ENCODE measurements at regions not wholly inside any gene's neighbourhood (a gene's known extent, or its start where the extent isn't known, plus 50 kb on each side); places are given as distances from the start of the nearest gene placed in this dataset.

GRCh38 chr11:96642583-96642982 lies 252.8 kb downstream of the JRKL start:
- no peak overlapping the region for H3K9ac ChIP-seq (ENCODE audit: low read depth, low read length)
- no peak overlapping the region for H3K4me3 ChIP-seq (ENCODE audit: insufficient read depth, low read depth, low read length)
- H2BK5ac ChIP-seq (ENCODE audit: low read depth, low read length, poor library complexity, severe bottlenecking): no peak overlapping the region
- H4K20me1 ChIP-seq (ENCODE audit: insufficient read depth, low read length): no peaks in the 10 kb centered on the region
- H3K36me3 ChIP-seq (ENCODE audit: control insufficient read depth, insufficient read depth, low read length): no peaks in the 10 kb centered on the region
- H3K27me3 ChIP-seq (ENCODE audit: control insufficient read depth, insufficient read depth, low read length): no peaks in the 10 kb centered on the region
- H2BK15ac ChIP-seq (ENCODE audit: low read depth, low read length): no peak overlapping the region
- H2AK5ac ChIP-seq (ENCODE audit: low read depth, low read length): no peak overlapping the region
- H3K4me1 ChIP-seq (ENCODE audit: control insufficient read depth, insufficient read depth, low read length): no peaks in the 10 kb centered on the region
- H3K4me2 ChIP-seq (ENCODE audit: low read depth, low read length): no peak overlapping the region
- no TSS peak for BruUV-seq (replicated peaks)
- H2AK9ac ChIP-seq (replicated peaks; ENCODE audit: low read depth, low read length, poor library complexity): no peak overlapping the region
- intact Hi-C loops (cut with micrococcal nuclease) (no loop called here), dilution Hi-C loops (cut with HindIII; ENCODE audit: low sequenced_read_pairs, unreplicated experiment) (no loop called here), in situ Hi-C loops (cut with MboI; ENCODE audit: low sequenced_read_pairs) (no loop called here)
- H4K8ac ChIP-seq (ENCODE audit: low read depth in 2 of 2, low read length in 2 of 2): no peak overlapping the region
- H3K9me3 ChIP-seq (ENCODE audit: control insufficient read depth, insufficient read depth, low read length): no peaks in the 10 kb centered on the region
- H3K9me1 ChIP-seq (ENCODE audit: insufficient read depth, low read length): no peaks in the 10 kb centered on the region
- no peak overlapping the region for H2AFZ ChIP-seq (replicated peaks; ENCODE audit: low read length, poor library complexity)
- no peak overlapping the region for H3K56ac ChIP-seq (ENCODE audit: extremely low read depth, insufficient read depth, low read length)
- no peak overlapping the region for H2BK20ac ChIP-seq (ENCODE audit: low read depth, low read length)
- POLR2A ChIA-PET (ENCODE audit: unreplicated experiment): no interaction called here
- H3K18ac ChIP-seq (ENCODE audit: low read depth, low read length): no peak overlapping the region
- no CpG with 5 or more reads among the region's 1 CpG for WGBS, 2 experiments (ENCODE audit: extremely low coverage in 2 of 2, insufficient read length in 1 of 2)
- H4K5ac ChIP-seq (ENCODE audit: low read depth, low read length): no peak overlapping the region
- no peaks in the 10 kb centered on the region for H3K79me1 ChIP-seq (ENCODE audit: low read depth in 1 of 2, low read length in 2 of 2)
- H3K23ac ChIP-seq (ENCODE audit: low read depth, low read length): no peak overlapping the region
- H4K91ac ChIP-seq (ENCODE audit: insufficient read depth, low read depth, low read length): no peak overlapping the region
- no peak overlapping the region for H3K27ac ChIP-seq (ENCODE audit: insufficient read depth, low read length)
- no peak overlapping the region for H3K4ac ChIP-seq (ENCODE audit: low read depth, low read length)
- no peak for TF ChIP-seq CHD1 (IDR thresholded peaks at IDR 0.05; ENCODE audit: low read depth, low read length)
- TF ChIP-seq RAD21 (IDR thresholded peaks at IDR 0.05; ENCODE audit: low read length): no peak
- peak; percentile 73 for TF ChIP-seq MAFK (IDR thresholded peaks at IDR 0.05; ENCODE audit: low read depth, low read length)
- TF ChIP-seq NFE2L2 (IDR thresholded peaks at IDR 0.05; ENCODE audit: low read depth, low read length): no peak
- H3K14ac ChIP-seq (replicated peaks; ENCODE audit: low read depth, low read length): no peak overlapping the region
- H2BK120ac ChIP-seq (ENCODE audit: low read depth, low read length): no peak overlapping the region
- CTCF ChIA-PET: no interaction called here
- no peak for ATAC-seq (ENCODE audit: low read depth)
- no peak for DNase-seq

All from IMR-90 (cell line).